Colonic mucosa (tissue), 4 donors: ENCODE measurements at regions not wholly inside any gene's neighbourhood (a gene's known extent, or its start where the extent isn't known, plus 50 kb on each side); places are given as distances from the start of the nearest gene placed in this dataset.

ENCODE experiments used
- DNase-seq: peaks from one replicate; pipeline ENCODE4 v3.0.0-alpha.2; 2020
- H3K27ac ChIP-seq: fragments of 200-600 bp; one replicate; pipeline ENCODE4 v1.8.0; 2021
- H3K27me3 ChIP-seq: fragments of 200-600 bp; one replicate; pipeline ENCODE4 v1.8.0; 2021
- H3K36me3 ChIP-seq: fragments of 200-600 bp; one replicate; pipeline ENCODE4 v1.8.0; 2021
- H3K4me1 ChIP-seq: fragments of 200-600 bp; one replicate; pipeline ENCODE4 v1.8.0; 2021; ENCODE audit warnings: mild to moderate bottlenecking
- H3K4me3 ChIP-seq: fragments of 200-600 bp; one replicate; pipeline ENCODE4 v1.8.0; 2021
- H3K9ac ChIP-seq, 2 donors: one replicate each; pipeline ENCODE4 v1.7.0; 2013; ENCODE audit warnings: control low read depth in 2 of 2, low read depth in 2 of 2, low read length in 2 of 2
- H3K9me3 ChIP-seq: fragments of 200-600 bp; one replicate; pipeline ENCODE4 v1.8.0; 2021
- CTCF ChIP-seq: fragments of 200-600 bp; IDR thresholded peaks from one replicate; pipeline ENCODE4 v1.8.0; 2022; ENCODE audit warnings: antibody characterized with exemption, mild to moderate bottlenecking
- intact Hi-C: fragments of 100-400 bp; cut with DNase I; formaldehyde crosslinking; loops from one replicate; pipeline ENCODE4 v1.14.1; 2022
- donor health status: healthy.
- donor health status: DM: no; HTN: no; CAD: no.
- donor health status: DM: no; HTN: no; CAD: no.

- peak; percentile 71 for DNase-seq
- peaks cover 23% of the 10 kb centered on the region for H3K4me1 ChIP-seq
- no peaks in the 10 kb centered on the region for H3K27me3 ChIP-seq
- no peaks in the 10 kb centered on the region for H3K36me3 ChIP-seq
- H3K4me3 ChIP-seq, result peak overlapping the region; percentile 57
- H3K9me3 ChIP-seq, result no peaks in the 10 kb centered on the region
- peak overlapping the region; percentile 77 to 94 for H3K9ac ChIP-seq
- intact Hi-C loops, result no loop called here
- no peak for TF ChIP-seq CTCF
- peak overlapping the region; percentile 87 for H3K27ac ChIP-seq
Measured at GRCh38 chr17:77374170-77374936, 233.6 kb downstream of the SEC14L1 start.

- TF ChIP-seq CTCF, result no peak
- intact Hi-C loops, result no loop called here
- H3K27me3 ChIP-seq, result no peaks in the 10 kb centered on the region
- peaks cover 23% of the 10 kb centered on the region for H3K4me1 ChIP-seq
- peak overlapping the region; percentile 57 for H3K4me3 ChIP-seq
- no peak for DNase-seq
- H3K9me3 ChIP-seq, result no peaks in the 10 kb centered on the region
- peak overlapping the region; percentile 87 for H3K27ac ChIP-seq
- H3K9ac ChIP-seq, result peak overlapping the region; percentile 54 to 77
- H3K36me3 ChIP-seq, result no peaks in the 10 kb centered on the region
Measured at GRCh38 chr17:77375108-77375916, 234.5 kb downstream of the SEC14L1 start.

- no peak for TF ChIP-seq CTCF
Measured at GRCh38 chr17:77375917-77376651, 235.3 kb downstream of the SEC14L1 start.

GRCh38 chr17:77376795-77377709, 236.3 kb downstream of the SEC14L1 start:
- Histone ChIP-seq H3K4me3 (peak overlapping the region; percentile 10), H3K36me3 (no peaks in the 10 kb centered on the region), H3K9me3 (no peaks in the 10 kb centered on the region), H3K27me3 (no peaks in the 10 kb centered on the region), H3K4me1 (peaks cover 15% of the 10 kb centered on the region), H3K27ac (peak overlapping the region; percentile 87), H3K9ac (peak overlapping the region; percentile 54 to 55)
- no peak for DNase-seq
- intact Hi-C loops, result no loop called here
- TF ChIP-seq CTCF, result no peak

More at GRCh38 chr17:77375917-77376651, 235.3 kb downstream of the SEC14L1 start:
- no peaks in the 10 kb centered on the region for H3K9me3 ChIP-seq
- H3K4me3 ChIP-seq, result peak overlapping the region; percentile 10
- intact Hi-C loops, result no loop called here
- no peak for DNase-seq
- H3K4me1 ChIP-seq, result peaks cover 20% of the 10 kb centered on the region
- H3K36me3 ChIP-seq, result no peaks in the 10 kb centered on the region
- peak overlapping the region; percentile 55 to 77 for H3K9ac ChIP-seq
- peak overlapping the region; percentile 87 for H3K27ac ChIP-seq
- no peaks in the 10 kb centered on the region for H3K27me3 ChIP-seq
